NOMO-1 treated with DMSO at 0.1 percent for 48 hours (cell line): ENCODE measurements at regions not wholly inside any gene's neighbourhood (a gene's known extent, or its start where the extent isn't known, plus 50 kb on each side); places are given as distances from the start of the nearest gene placed in this dataset.
"Not testable (repeated sequence)": the region's sequence is repeated elsewhere in the genome, so short reads cannot be mapped to it uniquely, and the experiment has no call there.

ENCODE experiments used
- DNase-seq: peaks from one replicate; lab custom pipeline; 2025; ENCODE audit not compliant: unreplicated experiment; lab: John Stamatoyannopoulos, UW

DNA sequence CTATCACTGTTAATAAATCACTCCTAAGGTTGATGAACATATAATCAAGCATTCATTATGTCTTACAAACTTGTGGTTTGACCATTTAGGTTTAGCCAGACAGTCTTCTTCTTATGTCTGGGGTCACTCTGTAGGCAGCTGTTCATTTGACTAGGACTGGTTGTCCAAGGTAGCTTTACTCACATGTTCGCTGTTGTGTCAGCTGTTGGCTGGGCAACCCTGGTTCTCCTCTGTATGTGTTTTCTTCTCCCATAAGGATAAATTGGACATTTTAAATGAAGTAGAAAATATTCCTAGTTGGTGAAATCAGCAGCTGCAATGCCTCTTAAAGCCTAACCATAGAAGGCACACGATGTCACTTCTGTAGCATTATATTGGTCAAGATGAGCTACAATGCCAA lies 635.1 kb downstream of the EPHA3 start:
- no peak for DNase-seq

DNA sequence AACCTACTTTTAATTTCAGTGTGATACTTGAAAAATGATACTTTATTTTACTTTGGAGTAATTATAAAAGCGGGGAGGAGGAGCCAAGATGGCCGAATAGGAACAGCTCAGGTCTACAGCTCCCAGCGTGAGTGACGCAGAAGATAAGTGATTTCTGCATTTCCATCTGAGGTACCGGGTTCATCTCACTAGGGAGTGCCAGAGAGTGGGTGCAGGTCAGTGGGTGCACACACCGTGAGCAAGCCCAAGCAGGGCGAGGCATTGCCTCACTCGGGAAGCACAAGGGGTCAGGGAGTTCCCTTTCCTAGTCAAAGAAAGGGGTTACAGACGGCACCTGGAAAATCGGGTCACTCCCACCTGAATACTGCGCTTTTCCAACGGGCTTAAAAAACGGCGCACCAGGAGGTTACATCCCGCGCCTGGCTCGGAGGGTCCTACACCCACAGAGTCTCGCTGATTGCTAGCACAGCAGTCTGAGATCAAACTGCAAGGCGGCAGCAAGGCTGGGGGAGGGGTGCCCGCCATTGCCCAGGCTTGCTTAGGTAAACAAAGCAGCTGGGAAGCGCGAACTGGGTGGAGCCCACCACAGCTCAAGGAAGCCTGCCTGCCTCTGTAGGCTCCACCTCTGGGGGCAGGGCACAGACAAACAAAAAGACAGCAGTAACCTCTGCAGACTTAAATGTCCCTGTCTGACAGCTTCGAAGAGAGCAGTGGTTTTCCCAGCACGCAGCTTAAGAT lies 640.3 kb downstream of the EPHA3 start:
- DNase-seq: not testable (repeated sequence)

DNA sequence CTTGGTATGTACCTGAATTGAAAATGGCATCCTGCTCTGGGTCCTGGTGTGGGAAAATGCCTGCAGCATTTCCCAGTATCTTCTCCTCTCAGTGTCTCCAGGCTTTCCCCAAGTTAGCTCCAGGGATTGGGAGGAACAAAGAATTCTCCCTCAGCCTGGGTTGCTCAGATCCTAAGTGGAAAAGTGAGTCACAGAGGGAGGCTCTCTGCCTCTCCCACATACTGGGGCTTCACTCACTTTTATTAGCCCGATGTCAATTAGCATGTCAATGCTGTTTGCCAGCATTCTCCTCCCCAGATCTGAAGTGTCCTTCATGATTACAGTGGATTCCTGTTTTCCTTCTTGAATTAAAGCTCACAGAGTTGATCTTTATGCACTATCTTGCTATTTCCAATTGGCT lies 655.0 kb downstream of the EPHA3 start:
- no peak for DNase-seq

DNA sequence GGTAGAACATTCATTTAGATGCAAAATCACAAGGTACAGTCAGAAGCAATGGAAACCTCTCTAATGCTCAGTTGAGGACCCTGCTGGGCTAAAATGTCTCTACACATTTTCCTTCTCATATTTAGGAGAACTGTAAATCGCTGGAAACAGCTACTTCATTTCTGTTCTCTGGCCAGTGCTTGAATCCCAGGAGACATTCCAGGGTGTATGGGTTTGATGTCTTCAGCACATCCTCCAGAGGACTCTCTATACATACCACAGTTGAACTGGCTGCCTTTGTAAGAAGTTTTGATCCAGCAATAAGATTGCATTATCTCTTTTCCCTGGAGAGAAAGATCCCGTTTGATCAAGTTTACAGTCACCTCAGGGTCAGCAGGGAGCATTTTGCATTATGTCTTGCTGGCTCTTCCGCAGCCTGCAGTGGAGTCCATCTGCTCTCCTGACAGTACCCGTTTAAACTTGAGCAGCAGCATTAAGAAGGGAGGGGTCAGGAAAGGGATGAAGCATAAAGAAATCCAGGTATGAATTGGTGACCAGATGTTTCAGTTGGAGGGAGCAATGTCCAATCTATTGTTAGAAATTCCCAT lies 676.0 kb downstream of the EPHA3 start:
- no peak for DNase-seq

DNA sequence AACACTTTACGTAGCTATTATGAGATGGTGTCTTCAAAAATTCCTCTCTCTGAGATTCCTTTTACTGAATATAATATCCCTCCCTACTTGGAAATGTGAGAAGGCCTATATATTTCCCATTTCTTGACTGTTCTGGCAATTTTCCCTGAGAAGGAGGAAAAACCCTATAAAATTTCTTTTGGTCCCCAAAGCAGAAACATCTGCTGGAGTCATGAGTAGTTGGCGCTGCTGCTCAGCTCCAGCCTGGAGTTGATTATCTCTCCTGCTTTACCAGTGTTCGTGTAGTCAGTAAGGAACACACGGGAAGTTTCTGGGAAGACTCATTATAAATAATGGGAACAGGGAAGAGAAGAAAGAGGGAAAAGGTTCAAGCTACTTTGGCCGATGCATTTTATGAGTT lies 680.1 kb downstream of the EPHA3 start:
- no peak for DNase-seq

DNA sequence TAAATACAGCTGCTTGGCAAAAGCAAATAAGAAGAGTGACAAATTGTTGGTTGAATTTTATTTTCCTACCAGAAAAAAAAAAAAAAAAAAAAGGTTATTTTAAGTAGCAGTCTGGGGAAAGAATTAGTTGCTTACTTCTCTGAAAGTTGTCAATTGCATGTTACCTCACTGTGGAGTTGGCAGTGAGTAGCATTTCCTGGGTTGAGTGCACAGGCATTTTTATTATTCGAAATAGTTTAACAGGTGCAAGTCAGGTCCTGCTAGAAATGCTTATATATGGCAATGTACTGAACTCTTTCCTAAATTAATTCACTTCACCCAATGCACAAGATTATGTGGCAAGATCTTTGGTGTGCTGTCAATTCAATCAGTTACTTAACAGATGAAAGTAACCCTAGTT lies 680.6 kb downstream of the EPHA3 start:
- DNase-seq: no peak

DNA sequence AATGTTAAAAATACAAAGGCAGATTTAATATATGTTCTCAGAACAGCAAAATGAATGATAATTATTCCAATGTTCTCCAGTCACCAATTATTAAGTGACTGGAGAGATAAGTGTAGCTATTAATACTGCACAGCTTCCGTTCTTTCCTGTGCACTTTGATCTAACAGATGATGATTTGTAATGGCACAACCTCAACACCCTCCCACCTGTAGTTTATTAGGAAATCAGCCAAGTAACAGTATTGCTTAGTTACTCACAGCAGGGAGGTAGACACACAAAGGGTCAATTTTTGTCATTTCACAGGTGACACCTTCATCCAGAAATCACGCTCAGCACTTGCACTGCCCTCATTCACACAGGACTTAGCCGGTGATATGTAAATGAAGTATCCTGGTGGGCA lies 688.1 kb downstream of the EPHA3 start:
- no peak for DNase-seq

DNA sequence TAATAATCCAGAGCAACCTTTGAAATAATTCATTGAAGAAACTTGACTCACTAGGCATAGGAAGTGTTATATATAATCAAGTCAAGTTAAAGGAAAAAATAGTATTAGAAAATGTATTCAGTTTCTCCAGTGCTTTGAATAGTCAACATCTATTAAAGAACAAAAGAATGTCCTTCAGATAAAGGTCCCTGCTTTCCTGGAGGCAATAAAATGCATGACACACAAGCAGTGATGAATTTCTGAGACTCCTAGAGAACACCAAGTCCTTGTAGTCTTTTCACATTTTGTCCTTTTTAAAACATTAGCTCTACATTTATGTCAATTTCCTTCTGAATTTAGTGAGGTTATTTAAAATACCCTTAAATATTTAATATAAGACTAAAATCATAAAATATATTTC lies 695.5 kb downstream of the EPHA3 start:
- DNase-seq: no peak

DNA sequence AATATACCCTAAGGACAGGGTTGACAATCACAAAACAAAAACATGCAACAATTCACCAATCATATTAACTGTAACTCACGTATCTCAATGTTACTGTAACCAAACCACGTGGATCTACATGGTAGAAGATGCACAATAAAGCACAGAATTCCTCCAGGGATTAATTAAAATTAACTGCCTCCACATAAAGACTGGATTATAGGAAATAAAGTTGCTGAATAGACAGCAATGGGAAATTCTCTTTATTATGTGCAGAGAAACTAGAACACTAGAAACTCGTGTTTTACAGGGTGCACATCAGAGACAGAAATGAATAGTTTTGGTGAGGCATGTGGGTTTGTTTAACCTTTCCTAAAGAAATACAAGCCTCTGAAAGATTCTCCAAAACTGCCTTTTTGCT lies 696.3 kb downstream of the EPHA3 start:
- DNase-seq: no peak

DNA sequence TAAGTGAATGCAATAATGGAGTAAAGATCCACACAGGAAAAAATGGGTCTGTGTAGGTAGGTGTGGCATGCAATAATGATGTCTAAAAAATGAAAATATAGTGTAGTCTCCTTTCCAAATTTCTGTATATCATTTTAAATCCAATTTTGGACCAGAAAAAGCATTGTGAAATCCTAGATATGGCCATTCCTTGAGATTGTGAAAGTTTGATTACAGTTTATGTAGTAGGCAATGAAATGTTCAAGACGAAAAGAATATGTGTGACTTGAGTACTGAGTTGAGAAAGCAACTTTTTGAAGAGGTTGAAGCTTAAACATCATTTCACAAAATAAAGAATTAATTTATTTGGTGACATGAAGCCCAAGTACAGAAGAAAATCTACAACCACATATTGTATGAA lies 698.7 kb downstream of the EPHA3 start:
- no peak for DNase-seq

DNA sequence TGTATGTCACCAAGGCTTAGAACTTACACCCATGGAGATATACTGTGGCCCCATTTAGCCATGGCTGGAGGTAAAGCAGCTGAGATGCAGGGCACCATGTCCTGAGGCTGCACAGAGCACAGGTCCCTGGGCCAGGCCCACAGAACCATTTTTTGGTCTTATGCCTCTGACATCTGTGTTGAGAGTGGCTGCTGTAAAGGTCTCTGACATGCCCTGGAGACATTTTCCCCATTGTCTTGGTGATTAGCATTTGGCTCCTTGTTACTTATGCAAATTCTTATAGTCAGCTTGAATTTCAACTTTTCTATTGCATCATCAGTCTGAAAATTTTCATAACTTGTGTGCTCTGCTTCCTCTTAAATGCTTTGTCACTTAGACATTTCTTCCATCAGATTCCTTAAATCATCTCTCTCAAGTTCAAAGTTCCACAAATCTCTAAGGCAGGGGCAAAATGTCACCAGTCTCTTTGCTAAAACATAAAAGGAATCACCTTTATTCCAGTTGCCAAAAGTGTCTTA lies 701.3 kb downstream of the EPHA3 start:
- no peak for DNase-seq

DNA sequence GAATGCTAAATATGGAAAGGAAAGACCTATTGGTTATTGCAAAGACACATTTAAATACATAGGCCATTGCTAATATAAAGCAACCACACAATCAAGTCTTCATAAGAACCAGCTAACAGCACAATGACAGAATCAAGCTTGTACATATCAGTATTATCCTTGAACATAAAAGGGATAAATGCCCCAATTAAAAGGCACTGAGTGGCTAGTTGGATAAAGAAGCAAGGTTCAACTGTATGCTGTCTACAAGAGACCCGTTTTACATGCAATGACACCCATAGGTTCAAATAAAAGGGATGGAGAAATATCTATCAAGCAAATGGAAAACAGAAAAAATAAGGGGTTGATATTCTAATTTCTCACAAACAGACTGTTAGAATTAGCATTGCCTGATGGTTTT lies 706.1 kb downstream of the EPHA3 start:
- DNase-seq: no peak

DNA sequence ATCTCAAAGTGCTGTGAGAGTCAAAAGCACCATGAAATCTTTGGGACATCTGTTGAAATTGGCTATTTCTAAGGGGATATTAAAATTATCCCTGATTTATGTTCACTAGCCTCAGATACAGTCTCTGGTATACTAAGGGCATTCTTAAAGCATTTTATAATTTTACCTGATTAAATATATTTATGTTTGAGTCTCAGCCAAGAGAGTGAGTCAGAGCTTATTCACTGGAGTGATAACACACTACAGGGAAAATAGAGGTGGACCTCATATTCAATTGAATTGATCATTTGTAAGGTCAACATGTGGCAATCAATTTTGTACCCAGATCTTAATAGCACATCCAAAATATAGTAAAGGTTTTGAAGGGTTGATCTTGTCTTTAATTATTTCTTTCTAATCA lies 733.6 kb downstream of the EPHA3 start:
- DNase-seq: no peak

DNA sequence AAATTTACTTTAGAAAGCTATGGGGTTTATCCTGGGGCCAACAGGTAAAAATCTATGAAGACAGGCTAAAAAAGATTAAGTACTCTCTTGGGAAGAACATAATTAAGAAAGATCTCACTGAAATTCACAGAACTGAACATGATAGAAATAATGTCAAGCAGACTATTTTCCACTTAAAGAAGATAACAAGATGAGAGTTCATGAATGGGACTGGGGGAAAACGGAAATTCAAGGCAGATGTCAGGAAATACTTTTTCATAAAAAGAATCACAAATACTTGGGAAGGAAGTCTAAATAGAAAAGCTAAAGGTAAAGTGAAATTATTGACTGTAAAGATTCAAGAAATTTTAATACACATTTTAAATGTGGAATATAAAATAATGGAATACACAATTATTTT lies 737.6 kb downstream of the EPHA3 start:
- DNase-seq: no peak

DNA sequence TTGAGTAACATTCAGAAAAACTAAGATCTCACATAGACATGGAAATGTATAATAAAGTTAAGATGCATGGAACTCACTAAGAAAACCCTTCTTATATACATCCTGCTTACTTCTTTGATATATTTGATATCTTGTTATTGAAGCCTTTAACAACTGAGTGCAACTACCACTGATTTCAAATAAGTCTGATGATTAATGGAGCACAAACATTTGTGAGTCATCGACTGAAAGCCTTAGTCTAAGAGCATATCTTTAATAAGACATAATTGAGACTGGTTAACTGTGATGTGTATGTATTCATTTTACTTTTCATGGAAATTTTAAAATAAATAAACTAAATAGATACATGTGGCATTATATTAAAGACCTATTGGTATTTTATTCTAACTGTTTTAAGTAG lies 740.5 kb downstream of the EPHA3 start:
- no peak for DNase-seq

DNA sequence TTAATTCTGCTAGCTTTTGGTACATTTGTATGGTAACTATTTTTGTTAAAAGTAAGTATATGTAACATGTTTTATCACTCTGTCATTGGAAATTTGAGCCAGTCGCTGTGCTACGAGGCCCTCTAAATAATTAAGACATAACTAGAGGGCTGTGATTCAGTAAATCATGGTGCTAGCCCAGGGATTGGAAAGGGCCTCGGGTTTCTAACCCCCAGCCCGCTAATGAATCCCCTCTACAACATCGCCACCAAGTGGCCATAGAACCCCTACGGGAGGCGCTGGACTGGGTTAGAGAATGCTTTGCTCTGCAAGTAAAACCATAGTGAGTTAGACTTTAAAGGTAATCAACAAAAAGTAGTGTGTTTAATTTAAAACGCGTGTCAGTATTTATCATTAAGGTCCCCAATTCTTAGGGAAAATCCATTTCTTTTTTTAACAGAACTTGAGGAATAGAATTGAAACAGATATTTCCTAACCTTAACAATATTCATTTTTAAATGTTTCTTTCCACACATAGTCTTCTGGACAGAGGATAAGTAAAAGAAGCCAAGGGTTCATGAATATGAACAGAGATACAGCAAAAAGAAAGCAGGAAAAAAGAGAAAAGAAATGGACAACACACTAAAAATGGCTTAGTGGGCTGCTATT lies 744.7 kb downstream of the EPHA3 start:
- no peak for DNase-seq

DNA sequence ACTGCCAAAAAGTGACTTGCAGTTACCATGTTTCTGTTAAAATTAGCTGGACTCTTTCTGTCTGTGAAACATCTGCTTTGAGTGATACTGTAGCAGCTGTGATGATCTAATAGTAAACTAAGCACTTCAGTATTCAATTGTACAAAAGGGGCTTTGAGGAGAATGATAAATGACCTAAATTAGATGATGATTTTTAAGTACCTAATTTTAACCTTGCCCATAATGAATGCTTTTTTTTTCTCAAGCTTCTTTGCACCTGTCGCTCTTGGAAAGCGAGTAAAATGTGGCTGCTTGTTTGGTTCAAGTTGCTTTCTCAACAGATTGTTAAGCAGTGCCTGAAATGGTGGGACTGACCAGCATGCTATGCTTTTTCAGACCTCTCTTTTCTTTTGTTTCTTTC lies 752.3 kb downstream of the EPHA3 start:
- DNase-seq: no peak

DNA sequence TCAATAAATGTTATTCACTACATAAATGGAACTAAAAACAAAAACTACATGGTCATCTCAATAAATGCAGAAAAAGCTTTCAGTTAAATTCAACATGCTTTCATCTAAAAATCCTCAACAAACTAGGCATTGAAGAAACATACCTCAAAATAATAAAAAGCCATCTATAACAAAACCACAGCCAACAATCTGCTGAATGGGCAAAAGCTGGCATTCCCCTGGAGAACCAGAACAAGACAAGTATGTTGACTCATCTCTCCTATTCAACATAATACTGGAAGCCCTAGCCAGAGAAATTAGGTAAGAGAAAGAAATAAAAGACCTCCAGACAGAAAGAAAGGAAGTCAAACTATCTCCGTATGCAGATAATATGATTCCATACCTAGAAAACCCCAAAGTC lies 759.9 kb downstream of the EPHA3 start:
- DNase-seq: no peak

DNA sequence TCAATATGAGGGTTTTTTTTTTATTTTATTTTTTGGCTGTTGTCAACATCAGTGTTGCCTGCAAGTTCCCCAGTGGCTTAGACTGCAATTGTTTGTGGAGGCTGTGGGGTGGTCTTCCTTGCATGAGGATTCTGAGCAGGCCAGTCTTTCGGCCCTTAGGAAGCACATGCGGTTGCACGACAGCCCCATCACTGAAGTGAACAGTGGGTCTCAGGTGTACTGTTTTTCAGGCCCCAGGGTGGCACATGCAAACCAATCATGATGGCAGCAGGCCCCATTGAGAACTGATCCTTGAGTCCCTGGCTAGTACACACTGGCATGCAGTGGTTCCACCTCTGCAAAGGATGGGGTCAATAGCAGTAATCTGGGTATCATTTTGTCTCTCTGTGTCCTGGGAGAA lies 768.7 kb downstream of the EPHA3 start:
- no peak for DNase-seq

DNA sequence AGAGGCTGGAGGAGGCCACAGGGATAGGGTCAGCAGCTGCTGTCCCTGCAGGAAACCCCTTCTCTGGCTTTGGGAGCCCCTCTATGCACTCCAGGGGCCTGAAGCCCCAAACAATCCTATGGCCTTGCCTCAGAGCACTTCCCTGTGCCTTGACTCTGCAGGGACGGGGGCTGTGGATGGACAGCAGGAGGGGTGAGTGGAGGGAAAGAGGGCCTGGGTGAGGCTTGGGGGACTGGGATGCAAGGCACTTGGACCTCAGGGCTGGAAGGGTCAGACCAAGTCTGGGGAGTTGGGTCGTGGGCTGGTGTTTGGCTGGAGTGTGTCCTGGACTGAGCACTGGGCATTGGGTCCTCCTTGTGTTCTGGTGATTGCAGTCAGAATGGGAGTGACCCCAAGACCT lies 769.8 kb downstream of the EPHA3 start:
- DNase-seq: no peak

DNA sequence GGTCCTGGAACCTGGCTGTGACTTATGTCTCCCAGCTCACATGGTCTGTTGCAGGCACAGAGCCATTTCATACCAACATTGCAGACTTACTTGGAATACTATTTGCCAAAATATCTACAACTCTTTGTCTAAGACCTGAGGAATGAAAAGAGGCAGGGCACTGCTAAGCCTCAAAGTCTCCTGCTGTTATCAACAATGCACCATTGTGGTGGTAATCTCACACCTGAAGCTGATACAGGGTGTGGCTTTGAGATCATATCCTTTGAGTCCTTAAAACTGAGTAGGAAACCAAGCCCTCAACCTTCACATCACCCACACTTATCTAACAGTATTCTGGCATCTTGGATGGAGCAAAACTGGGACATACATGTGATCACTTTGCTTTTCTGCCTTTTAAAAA lies 782.0 kb downstream of the EPHA3 start:
- no peak for DNase-seq

DNA sequence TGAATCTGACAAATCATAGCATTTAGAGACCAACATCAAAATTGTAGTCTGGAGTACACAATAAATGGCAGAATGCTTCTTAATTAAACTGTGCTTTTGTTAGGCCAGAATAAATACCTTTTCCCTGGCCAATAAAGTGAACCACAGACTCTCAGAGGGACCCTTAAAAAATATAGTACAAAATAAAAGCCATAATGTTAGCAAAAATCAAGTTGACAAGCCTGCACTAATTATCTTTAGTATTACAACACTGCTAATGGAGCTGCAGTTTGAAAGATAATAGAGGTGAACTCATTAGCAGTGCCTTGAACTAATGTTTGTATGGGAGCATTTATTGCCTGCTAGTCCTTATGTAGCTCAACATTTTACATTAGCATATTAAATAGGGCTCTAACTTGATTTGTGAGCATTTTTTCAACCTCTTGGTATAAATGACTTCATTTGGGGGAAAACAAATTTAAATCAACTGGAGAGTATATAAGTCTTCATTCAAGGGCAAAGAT lies 801.3 kb downstream of the EPHA3 start:
- DNase-seq: no peak
